ENCODE measurements at regions not wholly inside any gene's neighbourhood (a gene's known extent, or its start where the extent isn't known, plus 50 kb on each side); places are given as distances from the start of the nearest gene placed in this dataset.

GRCh38 chr15:52936489-52936888 lies 146.4 kb upstream of the ONECUT1 start (continued):
- no peak for TF ChIP-seq SP1 (IDR thresholded peaks at IDR 0.05; ENCODE audit: low read depth)
- no peak for TF ChIP-seq ELF1 (IDR thresholded peaks at IDR 0.05; ENCODE audit: borderline replicate concordance, low read depth)
- TF ChIP-seq MAX (IDR thresholded peaks at IDR 0.05), result no peak
- TF ChIP-seq POLR2AphosphoS5 (IDR thresholded peaks at IDR 0.05; ENCODE audit: low read depth, low read length), result no peak
- TF ChIP-seq FOSL1 (IDR thresholded peaks at IDR 0.05; ENCODE audit: low read depth), result no peak
- no peak for TF ChIP-seq EZH2 (IDR thresholded peaks at IDR 0.05)
- TF ChIP-seq ATF3 (IDR thresholded peaks at IDR 0.05), result no peak

- Histone ChIP-seq H3K9me2 (ENCODE audit: insufficient read depth) (no peaks in the 10 kb centered on the region), H3K27me3 (ENCODE audit: insufficient read depth, low read length) (peaks cover 28% of the 10 kb centered on the region; the same call in 1 of the 2 replicates), H3K9me3 (ENCODE audit: control insufficient read depth in 1 of 2, insufficient read depth in 1 of 2, low read depth in 1 of 2, low read length in 2 of 2) (no peaks in the 10 kb centered on the region), H3K27ac (ENCODE audit: low read depth, low read length) (no peak overlapping the region), H2AFZ (ENCODE audit: low read depth, low read length, poor library complexity, severe bottlenecking) (no peak overlapping the region), H3K4me1 (ENCODE audit: control insufficient read depth in 1 of 2, insufficient read depth in 2 of 2, low read length in 2 of 2) (no peaks in the 10 kb centered on the region), H4K20me1 (ENCODE audit: insufficient read depth) (no peaks in the 10 kb centered on the region), H3K9ac (ENCODE audit: low read length) (no peak overlapping the region), H3K79me2 (ENCODE audit: insufficient read depth, low read length) (no peaks in the 10 kb centered on the region), H3K4me2 (ENCODE audit: low read length) (no peak overlapping the region), H3K36me3 (ENCODE audit: control insufficient read depth in 1 of 2, insufficient read depth in 2 of 2, low read length in 2 of 2) (no peaks in the 10 kb centered on the region), H3K4me3 (replicated peaks in 1 of 2; ENCODE audit: low read depth in 1 of 2, low read length in 2 of 2) (no peak overlapping the region)
- BruUV-seq (replicated peaks), result no TSS peak
- TF ChIP-seq TCF7L2 (IDR thresholded peaks at IDR 0.05; ENCODE audit: borderline replicate concordance, extremely low read depth, insufficient read depth, insufficient read length), result no peak
- no peak for TF ChIP-seq SIN3A (IDR thresholded peaks at IDR 0.05; ENCODE audit: low read depth)
- TF ChIP-seq ZFX (IDR thresholded peaks at IDR 0.05), result no peak
- no peak for TF ChIP-seq CTCF (IDR thresholded peaks at IDR 0.05 in 2 of 3, conservative IDR thresholded peaks at IDR 0.05 in 1 of 3; ENCODE audit: borderline replicate concordance in 1 of 3, insufficient read depth in 1 of 3, low read depth in 2 of 3, low read length in 2 of 3)
- TF ChIP-seq FOSL1 (IDR thresholded peaks at IDR 0.05; ENCODE audit: low read depth), result no peak
- CTCF ChIA-PET, result no interaction called here
- ATAC-seq, result no peak
- POLR2A ChIA-PET, result no interaction called here
- intact Hi-C loops (cut with micrococcal nuclease), result no loop called here
- RAD21 ChIA-PET (ENCODE audit: low non-redundant PET in 1 of 2, low total read pairs in 2 of 2, uncharacterized antibody in 2 of 2, unreplicated experiment in 2 of 2), result no interaction called here
- DNase-seq (ENCODE audit: low read depth, low spot score), result no peak
These were observed 135.0 kb upstream of the ONECUT1 start for GRCh38 chr15:52925130-52925529.
